ENCODE measurements at regions not wholly inside any gene's neighbourhood (a gene's known extent, or its start where the extent isn't known, plus 50 kb on each side); places are given as distances from the start of the nearest gene placed in this dataset.

DNA sequence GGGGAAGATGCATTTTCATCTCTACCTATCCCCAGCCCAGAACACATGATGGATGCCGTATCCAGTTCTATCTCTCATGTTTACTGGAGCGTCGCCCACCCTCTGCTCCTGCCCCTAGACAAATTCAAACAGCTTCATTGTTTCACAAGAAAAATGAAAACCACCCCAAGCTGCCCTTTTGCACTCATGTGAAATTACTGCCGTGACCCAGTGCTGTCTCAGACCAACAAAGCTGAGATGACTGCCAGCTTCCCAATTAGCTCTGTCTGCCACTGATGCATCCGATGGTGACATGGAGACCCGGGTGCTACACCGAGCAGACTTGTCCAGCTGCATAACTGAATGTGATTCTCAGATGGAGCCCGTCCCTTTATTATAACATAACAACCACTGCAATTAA, 67.7 kb downstream of the FOXI2 start (continued):
- TF ChIP-seq NRF1 (IDR thresholded peaks at IDR 0.05; ENCODE audit: low read depth, low read length) (no peak), MEF2A (IDR thresholded peaks at IDR 0.05; ENCODE audit: borderline replicate concordance, low read depth) (no peak), RAD21 (IDR thresholded peaks at IDR 0.05; ENCODE audit: low read length) (no peak)

DNA sequence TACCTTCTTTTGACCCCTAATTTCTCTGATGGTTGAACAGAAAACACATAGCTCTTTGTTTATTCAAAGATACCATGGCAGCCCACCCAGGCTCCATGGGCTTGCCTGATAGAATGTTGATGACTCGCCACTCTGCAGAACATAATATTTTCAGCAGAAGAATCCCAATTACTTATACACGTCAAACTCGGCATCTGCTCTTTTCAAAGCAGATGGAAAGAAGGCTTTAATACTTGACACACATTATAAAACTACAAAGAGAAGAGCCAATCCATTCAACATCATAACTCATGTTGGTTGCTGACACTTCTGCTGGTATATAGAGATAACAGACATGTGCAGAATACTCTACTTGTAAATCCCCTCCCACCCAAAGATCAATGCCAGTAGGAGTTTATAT, 69.0 kb downstream of the FOXI2 start:
- Histone ChIP-seq H3F3A (replicated peaks; ENCODE audit: insufficient read depth) (no peaks in the 10 kb centered on the region), H2AFZ (ENCODE audit: low read depth) (no peak overlapping the region), H3K36me3 (replicated peaks in 1 of 2; ENCODE audit: control insufficient read depth in 1 of 2, insufficient read depth in 2 of 2, low read length in 1 of 2) (no peaks in the 10 kb centered on the region), H3K9ac (no peak overlapping the region), H3K9me3 (no peaks in the 10 kb centered on the region), H3K27ac (ENCODE audit: low read depth in 2 of 2, low read length in 1 of 2) (no peak overlapping the region), H3K79me2 (ENCODE audit: insufficient read depth) (no peaks in the 10 kb centered on the region), H4K20me1 (ENCODE audit: insufficient read depth) (no peaks in the 10 kb centered on the region), H3K4me2 (no peak overlapping the region), H3K4me3 (ENCODE audit: low read depth in 2 of 2, low read length in 1 of 2) (no peak overlapping the region), H3K27me3 (ENCODE audit: insufficient read depth) (no peaks in the 10 kb centered on the region), H3K9me2 (no peaks in the 10 kb centered on the region), H3K4me1 (ENCODE audit: control insufficient read depth in 1 of 2, insufficient read depth in 2 of 2, low read depth in 1 of 2, low read length in 1 of 2) (no peaks in the 10 kb centered on the region)
- TF ChIP-seq ELF1 (IDR thresholded peaks at IDR 0.05) (no peak), SMC3 (IDR thresholded peaks at IDR 0.05; ENCODE audit: low read depth, low read length) (no peak), EZH2phosphoT487 (IDR thresholded peaks at IDR 0.05; ENCODE audit: borderline replicate concordance, low read depth) (no peak), GATA2 (CRISPR knock-in tag; IDR thresholded peaks at IDR 0.05) (no peak), NRF1 (IDR thresholded peaks at IDR 0.05; ENCODE audit: low read depth, low read length) (no peak), RXRA (IDR thresholded peaks at IDR 0.05; ENCODE audit: borderline replicate concordance, low read depth) (no peak)
- ChIA-PET POLR2A (no interaction called here), CTCF (interaction anchor here (0.9 to 1.8 kb wide), 2 partner anchors 16 to 48 kb away, joined by 3 to 7 read pairs; no protein-coding TSS in a partner anchor)
- 20% methylated on average over 3 of the region's 3 CpGs for WGBS (ENCODE audit: low lambda C conversion rate)
- DNase-seq = no peak

DNA sequence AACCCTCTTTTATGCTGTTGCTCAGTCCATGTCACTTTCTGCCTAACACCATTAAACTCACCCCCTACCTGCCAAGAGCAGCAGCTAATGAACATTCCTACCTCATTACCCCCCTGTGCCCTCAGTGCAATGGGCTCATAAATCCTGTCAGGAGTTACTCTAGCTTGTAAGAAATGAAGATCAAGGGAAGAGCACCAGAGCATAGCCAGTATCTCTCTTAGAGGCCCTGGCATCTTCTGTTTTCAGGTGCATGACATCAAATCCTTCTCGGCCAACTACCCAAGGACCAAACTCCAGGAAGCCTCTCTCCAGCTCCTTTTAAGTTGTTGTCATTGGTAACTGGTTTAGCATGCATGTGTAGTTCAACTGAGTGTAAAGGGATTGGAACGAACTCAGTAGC, 75.1 kb downstream of the FOXI2 start:
- CTCF ChIA-PET = interaction anchor here (1.1 to 2.6 kb wide), 4 partner anchors 11 to 96 kb away, joined by 3 to 6 read pairs (median 3); no protein-coding TSS in a partner anchor
- no peak for TF ChIP-seq FOXJ3 (CRISPR knock-in tag; IDR thresholded peaks at IDR 0.05)
- TF ChIP-seq, protein P1, sequence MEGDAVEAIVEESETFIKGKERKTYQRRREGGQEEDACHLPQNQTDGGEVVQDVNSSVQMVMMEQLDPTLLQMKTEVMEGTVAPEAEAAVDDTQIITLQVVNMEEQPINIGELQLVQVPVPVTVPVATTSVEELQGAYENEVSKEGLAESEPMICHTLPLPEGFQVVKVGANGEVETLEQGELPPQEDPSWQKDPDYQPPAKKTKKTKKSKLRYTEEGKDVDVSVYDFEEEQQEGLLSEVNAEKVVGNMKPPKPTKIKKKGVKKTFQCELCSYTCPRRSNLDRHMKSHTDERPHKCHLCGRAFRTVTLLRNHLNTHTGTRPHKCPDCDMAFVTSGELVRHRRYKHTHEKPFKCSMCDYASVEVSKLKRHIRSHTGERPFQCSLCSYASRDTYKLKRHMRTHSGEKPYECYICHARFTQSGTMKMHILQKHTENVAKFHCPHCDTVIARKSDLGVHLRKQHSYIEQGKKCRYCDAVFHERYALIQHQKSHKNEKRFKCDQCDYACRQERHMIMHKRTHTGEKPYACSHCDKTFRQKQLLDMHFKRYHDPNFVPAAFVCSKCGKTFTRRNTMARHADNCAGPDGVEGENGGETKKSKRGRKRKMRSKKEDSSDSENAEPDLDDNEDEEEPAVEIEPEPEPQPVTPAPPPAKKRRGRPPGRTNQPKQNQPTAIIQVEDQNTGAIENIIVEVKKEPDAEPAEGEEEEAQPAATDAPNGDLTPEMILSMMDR (IDR thresholded peaks at IDR 0.05) = no peak
- no peak for TF ChIP-seq EZH2phosphoT487 (IDR thresholded peaks at IDR 0.05; ENCODE audit: borderline replicate concordance, low read depth)
- no peak for TF ChIP-seq GABPA (IDR thresholded peaks at IDR 0.05; ENCODE audit: low read depth)
- TF ChIP-seq, protein P2, sequence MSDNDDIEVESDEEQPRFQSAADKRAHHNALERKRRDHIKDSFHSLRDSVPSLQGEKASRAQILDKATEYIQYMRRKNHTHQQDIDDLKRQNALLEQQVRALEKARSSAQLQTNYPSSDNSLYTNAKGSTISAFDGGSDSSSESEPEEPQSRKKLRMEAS (IDR thresholded peaks at IDR 0.05; ENCODE audit: low read depth) = no peak
- TF ChIP-seq, protein P3, sequence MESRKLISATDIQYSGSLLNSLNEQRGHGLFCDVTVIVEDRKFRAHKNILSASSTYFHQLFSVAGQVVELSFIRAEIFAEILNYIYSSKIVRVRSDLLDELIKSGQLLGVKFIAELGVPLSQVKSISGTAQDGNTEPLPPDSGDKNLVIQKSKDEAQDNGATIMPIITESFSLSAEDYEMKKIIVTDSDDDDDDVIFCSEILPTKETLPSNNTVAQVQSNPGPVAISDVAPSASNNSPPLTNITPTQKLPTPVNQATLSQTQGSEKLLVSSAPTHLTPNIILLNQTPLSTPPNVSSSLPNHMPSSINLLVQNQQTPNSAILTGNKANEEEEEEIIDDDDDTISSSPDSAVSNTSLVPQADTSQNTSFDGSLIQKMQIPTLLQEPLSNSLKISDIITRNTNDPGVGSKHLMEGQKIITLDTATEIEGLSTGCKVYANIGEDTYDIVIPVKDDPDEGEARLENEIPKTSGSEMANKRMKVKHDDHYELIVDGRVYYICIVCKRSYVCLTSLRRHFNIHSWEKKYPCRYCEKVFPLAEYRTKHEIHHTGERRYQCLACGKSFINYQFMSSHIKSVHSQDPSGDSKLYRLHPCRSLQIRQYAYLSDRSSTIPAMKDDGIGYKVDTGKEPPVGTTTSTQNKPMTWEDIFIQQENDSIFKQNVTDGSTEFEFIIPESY (IDR thresholded peaks at IDR 0.05; ENCODE audit: borderline replicate concordance, low read depth) = no peak
- TF ChIP-seq, protein P4, sequence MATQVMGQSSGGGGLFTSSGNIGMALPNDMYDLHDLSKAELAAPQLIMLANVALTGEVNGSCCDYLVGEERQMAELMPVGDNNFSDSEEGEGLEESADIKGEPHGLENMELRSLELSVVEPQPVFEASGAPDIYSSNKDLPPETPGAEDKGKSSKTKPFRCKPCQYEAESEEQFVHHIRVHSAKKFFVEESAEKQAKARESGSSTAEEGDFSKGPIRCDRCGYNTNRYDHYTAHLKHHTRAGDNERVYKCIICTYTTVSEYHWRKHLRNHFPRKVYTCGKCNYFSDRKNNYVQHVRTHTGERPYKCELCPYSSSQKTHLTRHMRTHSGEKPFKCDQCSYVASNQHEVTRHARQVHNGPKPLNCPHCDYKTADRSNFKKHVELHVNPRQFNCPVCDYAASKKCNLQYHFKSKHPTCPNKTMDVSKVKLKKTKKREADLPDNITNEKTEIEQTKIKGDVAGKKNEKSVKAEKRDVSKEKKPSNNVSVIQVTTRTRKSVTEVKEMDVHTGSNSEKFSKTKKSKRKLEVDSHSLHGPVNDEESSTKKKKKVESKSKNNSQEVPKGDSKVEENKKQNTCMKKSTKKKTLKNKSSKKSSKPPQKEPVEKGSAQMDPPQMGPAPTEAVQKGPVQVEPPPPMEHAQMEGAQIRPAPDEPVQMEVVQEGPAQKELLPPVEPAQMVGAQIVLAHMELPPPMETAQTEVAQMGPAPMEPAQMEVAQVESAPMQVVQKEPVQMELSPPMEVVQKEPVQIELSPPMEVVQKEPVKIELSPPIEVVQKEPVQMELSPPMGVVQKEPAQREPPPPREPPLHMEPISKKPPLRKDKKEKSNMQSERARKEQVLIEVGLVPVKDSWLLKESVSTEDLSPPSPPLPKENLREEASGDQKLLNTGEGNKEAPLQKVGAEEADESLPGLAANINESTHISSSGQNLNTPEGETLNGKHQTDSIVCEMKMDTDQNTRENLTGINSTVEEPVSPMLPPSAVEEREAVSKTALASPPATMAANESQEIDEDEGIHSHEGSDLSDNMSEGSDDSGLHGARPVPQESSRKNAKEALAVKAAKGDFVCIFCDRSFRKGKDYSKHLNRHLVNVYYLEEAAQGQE (IDR thresholded peaks at IDR 0.05; ENCODE audit: low read depth, low read length) = no peak
- TF ChIP-seq POLR2AphosphoS5 (IDR thresholded peaks at IDR 0.05; ENCODE audit: low read depth, low read length) = no peak
- TF ChIP-seq, protein P5, sequence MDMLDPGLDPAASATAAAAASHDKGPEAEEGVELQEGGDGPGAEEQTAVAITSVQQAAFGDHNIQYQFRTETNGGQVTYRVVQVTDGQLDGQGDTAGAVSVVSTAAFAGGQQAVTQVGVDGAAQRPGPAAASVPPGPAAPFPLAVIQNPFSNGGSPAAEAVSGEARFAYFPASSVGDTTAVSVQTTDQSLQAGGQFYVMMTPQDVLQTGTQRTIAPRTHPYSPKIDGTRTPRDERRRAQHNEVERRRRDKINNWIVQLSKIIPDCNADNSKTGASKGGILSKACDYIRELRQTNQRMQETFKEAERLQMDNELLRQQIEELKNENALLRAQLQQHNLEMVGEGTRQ (IDR thresholded peaks at IDR 0.05; ENCODE audit: borderline replicate concordance, low read depth, low read length) = no peak
- no peak for TF ChIP-seq SIN3A (IDR thresholded peaks at IDR 0.05; ENCODE audit: borderline replicate concordance, low read depth, low read length)
- TF ChIP-seq JUND (IDR thresholded peaks at IDR 0.05) = no peak
- TF ChIP-seq TAF1 (IDR thresholded peaks at IDR 0.05; ENCODE audit: borderline replicate concordance, low read depth, low read length) = no peak

More for the DNA sequence above, 75.1 kb downstream of the FOXI2 start:
- Histone ChIP-seq H3K27me3 (ENCODE audit: insufficient read depth) (no peaks in the 10 kb centered on the region), H3F3A (replicated peaks; ENCODE audit: insufficient read depth) (no peaks in the 10 kb centered on the region), H3K36me3 (replicated peaks in 1 of 2; ENCODE audit: control insufficient read depth in 1 of 2, insufficient read depth in 2 of 2, low read length in 1 of 2) (no peaks in the 10 kb centered on the region), H3K4me3 (ENCODE audit: low read depth in 2 of 2, low read length in 1 of 2) (no peak overlapping the region), H3K4me1 (ENCODE audit: control insufficient read depth in 1 of 2, insufficient read depth in 2 of 2, low read depth in 1 of 2, low read length in 1 of 2) (no peaks in the 10 kb centered on the region), H3K79me2 (ENCODE audit: insufficient read depth) (no peaks in the 10 kb centered on the region), H4K20me1 (ENCODE audit: insufficient read depth) (no peaks in the 10 kb centered on the region), H3K9me3 (no peaks in the 10 kb centered on the region), H3K9ac (no peak overlapping the region), H3K27ac (ENCODE audit: low read depth in 2 of 2, low read length in 1 of 2) (no peak overlapping the region), H2AFZ (ENCODE audit: low read depth) (no peak overlapping the region), H3K4me2 (no peak overlapping the region), H3K9me2 (no peaks in the 10 kb centered on the region)
- DNase-seq = no peak
- WGBS (ENCODE audit: low lambda C conversion rate) = 20% methylated on average over 2 of the region's 2 CpGs
- POLR2A ChIA-PET = no interaction called here

Data from SK-N-SH (cell line).